HG03439 (cell line): ENCODE measurements at regions not wholly inside any gene's neighbourhood (a gene's known extent, or its start where the extent isn't known, plus 50 kb on each side); places are given as distances from the start of the nearest gene placed in this dataset.

ENCODE experiments used
- ATAC-seq: cut with Tn5 transposase; IDR thresholded peaks from one replicate; pipeline ENCODE4 v1.9.1; 2021; ENCODE audit warnings: mild to moderate bottlenecking, moderate library complexity; ENCODE audit not compliant: unreplicated experiment

DNA sequence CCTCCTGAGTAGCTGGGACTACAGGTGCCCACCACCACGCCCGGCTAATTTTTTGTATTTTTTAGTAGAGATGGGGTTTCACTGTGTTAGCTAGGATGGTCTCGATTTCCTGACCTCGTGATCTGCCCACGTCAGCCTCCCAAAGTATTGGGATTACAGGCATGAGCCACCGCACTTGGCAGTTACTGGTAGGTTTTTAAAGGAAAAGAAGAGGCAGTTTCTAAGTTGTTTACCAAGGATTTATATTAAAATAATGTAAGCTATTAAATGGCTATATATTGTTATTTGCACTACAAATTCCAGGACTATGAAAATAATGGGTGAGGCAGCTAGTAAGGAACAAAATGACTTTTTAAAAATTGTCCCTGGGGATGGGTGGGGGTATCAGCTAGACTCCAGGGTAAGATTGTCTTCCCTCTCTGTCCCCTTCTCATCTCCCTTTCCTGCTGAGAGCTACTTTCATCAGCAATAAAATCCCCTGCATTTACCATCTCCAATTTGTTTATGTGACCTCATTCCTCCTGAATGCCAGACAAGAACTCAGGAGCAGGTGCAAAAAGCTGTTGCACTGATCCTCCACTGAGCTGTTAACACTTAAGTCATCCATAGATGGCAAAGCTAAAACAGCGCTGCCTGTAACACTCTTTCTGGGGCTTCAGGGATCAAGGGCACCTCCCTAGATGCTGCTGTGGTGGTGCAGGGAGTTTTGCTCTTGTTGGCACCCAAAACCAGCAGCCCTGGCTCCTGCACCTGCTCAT, 165.2 kb downstream of the ZPLD1 start:
- ATAC-seq = no peak

DNA sequence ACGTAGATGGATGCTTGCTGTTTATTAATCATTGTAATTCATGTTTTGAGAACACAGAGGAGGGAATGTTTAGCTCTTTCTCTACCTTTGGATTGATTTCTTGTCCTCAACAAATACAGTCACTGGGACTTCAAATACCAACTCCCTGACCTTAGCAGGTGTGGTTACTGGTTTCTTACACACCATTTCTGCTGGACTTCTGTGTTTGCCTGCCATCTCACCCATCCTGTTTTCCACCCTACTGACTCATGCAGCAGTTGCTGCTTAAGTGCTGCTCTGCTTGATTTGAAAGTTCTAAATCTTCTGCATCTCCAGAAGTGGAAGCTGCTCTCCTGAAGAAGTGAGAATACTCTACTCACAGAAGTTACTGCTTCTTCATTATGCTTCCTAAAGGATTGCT, 170.3 kb downstream of the ZPLD1 start:
- no peak for ATAC-seq

- ATAC-seq = no peak
These were observed 174.1 kb downstream of the ZPLD1 start for GRCh38 chr3:102608875-102609274.

GRCh38 chr3:102614021-102614569, 179.3 kb downstream of the ZPLD1 start:
- ATAC-seq = no peak

GRCh38 chr3:102614585-102614984, 179.8 kb downstream of the ZPLD1 start:
- no peak for ATAC-seq

DNA sequence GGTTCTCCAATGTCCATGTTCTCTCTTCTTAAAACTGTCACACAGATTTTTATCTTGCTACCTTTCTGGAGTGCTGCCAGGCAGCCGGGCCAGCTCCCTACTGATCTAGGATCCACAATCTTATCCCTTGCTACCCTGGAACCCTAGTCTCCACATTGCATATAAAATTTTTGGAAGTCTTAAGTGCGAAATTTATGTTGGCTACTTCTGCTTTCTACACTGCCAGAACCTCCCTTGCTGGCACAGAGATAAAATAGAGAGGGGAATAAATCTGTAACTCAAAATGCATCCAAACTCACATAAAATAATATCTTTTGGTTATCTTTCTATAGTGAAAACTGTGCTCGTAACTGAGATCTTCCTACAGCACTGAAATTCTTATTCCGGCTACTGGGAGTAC, 182.6 kb downstream of the ZPLD1 start:
- ATAC-seq = no peak

DNA sequence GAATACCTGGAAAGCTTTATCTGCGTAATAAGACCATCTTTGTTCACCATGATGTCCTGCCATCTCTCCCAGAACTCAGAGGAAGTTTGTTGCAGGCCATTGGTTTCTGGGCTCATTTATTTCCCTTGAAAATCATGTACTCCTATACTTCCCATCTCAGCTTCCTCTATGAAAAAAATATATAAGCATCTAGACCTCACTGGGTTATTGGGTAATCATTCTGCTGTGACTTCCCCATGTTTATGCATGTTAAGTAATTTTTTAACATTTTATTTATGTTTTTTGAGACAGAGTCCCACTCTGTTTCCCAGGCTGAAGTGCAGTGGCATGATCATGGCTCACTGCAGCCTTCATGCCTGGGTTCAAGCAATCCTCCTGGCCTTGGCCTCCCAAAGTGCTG, 184.5 kb downstream of the ZPLD1 start:
- ATAC-seq = no peak

DNA sequence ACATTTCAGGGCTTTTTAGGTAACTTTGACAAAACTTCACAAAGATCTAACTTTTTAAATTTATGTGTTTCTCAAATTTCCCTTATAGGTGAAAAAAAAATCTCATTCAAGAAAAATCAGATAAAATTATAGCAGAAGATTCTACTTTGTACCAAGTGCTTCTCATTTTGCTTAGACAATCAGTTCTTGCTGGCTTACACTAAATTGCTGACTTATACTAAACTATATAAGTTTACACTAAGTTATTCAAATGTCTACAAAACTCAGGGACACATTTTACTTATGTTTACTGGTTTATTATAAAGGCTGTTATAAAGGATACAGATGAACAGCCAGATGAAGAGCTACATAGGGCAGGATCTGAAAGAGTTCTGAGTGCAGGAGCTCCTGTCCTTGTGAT, 195.1 kb downstream of the ZPLD1 start:
- no peak for ATAC-seq

DNA sequence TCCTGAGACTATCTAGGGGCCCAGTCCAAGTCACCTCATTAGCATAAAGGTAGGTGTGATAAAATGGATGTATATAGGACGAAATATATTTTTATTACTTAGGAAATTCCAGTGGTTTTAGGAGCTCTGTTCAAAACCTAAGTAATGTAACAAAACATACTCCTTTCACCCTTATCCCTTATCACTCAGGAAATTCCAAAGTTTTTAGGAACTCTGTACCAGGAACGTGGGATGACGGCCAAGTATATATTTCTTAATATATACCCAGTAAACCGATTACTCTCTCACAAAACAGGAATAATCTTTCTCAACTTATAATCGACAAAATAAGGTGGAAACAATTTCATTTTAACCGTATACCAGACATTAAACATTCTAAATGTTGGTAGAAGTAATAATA, 195.7 kb downstream of the ZPLD1 start:
- ATAC-seq = no peak

GRCh38 chr3:102643546-102643945, 208.7 kb downstream of the ZPLD1 start:
- ATAC-seq = no peak

- ATAC-seq = no peak
These were observed 211.7 kb downstream of the ZPLD1 start for GRCh38 chr3:102646557-102646956.

GRCh38 chr3:102660653-102661052, 225.8 kb downstream of the ZPLD1 start:
- no peak for ATAC-seq

DNA sequence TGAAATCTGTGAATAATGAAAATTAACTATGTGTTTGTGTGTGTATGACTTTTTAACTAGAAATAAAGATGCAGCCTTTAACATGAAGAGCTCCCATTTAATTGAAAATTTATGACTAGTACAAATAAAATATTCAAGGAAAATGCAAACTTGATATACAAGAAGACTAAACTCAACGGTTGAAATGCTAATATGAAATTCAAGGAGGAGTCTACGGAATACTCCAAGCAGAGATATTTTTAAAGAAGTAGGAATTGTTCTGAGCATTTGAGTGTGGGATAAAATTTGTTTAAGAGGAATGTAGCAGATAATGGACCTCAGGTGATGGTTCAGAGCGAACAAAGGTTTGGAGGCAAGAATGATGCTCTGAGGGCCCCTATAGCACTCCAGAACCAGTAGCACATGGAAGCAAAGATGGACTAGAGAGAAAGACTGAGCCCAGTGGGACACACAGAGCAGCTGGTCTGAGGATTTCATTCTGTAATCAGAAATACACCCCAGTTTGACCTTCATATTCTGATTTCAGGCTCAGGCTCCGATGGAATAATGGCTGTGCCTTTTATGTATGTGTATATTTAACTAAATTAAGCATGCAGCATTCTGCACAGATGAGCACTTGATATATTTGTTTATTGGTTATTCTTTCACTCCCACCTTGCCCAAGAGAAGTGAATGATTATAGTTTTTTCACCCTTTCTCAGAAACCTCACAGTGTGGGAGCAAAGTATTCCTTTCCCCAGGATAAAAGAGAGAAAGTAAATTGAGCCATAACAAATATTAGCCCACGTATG, 227.1 kb downstream of the ZPLD1 start:
- ATAC-seq = no peak

GRCh38 chr3:102662498-102662772, 227.6 kb downstream of the ZPLD1 start:
- ATAC-seq = no peak

GRCh38 chr3:102664126-102664525, 229.3 kb downstream of the ZPLD1 start:
- no peak for ATAC-seq

DNA sequence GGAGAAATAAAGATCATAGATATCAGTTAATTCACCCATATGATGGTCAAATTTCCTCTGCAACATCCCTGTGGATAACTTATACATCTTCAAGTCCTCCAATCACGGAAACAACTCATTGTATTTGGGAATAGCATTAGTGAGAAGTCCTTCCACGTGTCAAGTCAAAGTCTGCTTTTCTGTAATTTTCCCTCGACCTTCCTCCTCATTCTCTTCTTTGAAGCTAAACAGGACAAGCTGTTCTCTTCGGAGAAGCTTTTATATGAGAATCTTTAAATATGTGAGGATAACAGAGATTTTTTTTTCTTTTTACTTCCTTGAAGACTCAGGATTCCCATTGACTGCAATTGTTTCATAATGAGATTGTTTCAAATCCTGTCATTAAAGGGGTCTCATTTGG, 230.4 kb downstream of the ZPLD1 start:
- ATAC-seq = no peak

GRCh38 chr3:102668247-102668646, 233.4 kb downstream of the ZPLD1 start:
- ATAC-seq = no peak

GRCh38 chr3:102670986-102671385, 236.2 kb downstream of the ZPLD1 start:
- no peak for ATAC-seq

DNA sequence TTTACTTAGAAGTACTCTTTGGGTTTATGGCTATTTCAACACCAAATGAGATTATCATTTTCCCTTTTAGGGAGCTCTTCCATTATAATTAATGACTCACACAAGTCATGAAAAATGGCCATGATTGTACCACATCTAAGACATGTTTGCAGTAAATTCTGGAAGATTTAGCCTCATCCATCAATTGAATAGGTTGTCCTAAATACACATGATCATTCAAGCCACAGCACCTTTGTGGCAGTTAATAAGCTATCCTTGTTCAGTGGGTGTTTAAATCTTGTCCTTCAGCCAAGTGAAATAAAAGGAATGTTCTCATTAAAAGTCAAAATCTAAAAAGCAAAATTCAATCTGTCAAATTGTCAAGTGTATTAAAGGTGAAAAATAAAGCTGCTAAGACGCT, 237.5 kb downstream of the ZPLD1 start:
- ATAC-seq = no peak

GRCh38 chr3:102673271-102674115, 238.7 kb downstream of the ZPLD1 start:
- peak; percentile 84 for ATAC-seq

- no peak for ATAC-seq
These were observed 239.5 kb downstream of the ZPLD1 start for GRCh38 chr3:102674284-102674683.
